GM18499 (cell line): ENCODE measurements at regions not wholly inside any gene's neighbourhood (a gene's known extent, or its start where the extent isn't known, plus 50 kb on each side); places are given as distances from the start of the nearest gene placed in this dataset.
"Not testable (repeated sequence)": the region's sequence is repeated elsewhere in the genome, so short reads cannot be mapped to it uniquely, and the experiment has no call there.

Experiments used
- ATAC-seq: cut with Tn5 transposase; IDR thresholded peaks from one replicate; pipeline ENCODE4 v1.9.1; 2021; ENCODE audit warnings: moderate number of reproducible peaks; ENCODE audit not compliant: insufficient read depth, unreplicated experiment

DNA sequence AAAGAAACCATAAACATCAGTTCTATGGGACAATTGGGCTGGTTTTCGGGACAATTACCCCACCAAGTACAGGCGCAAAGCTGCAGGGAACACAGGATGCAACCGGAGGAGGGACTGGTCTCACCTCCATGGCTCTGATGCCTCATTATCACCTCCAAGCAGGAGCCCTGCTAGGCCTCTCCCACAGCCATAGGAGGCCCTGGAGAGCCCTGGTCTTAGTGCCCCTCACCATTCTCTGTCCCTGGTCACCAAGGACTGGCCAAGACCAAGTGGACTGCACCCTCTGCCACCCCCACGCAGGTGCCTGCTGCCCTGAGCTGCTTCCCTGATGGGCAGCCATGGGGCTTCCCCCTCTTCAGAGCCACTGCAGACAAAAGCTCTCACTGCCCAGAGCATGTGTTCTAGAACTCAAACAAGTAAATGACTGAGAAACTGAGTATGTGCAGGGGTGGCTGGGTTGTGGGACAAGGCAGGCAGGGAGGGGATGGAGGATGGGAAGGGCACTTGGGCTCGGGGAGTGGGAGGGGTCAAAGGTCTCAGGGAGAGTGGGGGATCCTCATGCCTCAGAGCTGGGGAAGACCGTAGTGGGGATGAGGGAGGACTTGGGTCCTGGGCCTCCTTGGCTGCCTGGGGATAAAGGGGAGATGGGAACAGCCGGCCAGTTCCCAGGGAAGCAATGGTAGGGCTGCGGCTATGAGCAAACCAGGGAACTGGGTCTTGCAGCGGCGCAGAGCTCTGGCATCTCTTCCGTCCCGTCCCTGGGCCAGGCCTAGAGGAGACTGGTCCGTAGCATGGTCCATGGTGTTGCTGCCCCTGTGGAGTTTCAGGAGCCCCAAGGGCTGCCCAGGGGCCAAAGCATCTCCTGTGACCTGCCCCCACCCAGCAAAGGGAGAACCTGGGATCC is 435.1 kb downstream of the PREX1 start:
- ATAC-seq: no peak

DNA sequence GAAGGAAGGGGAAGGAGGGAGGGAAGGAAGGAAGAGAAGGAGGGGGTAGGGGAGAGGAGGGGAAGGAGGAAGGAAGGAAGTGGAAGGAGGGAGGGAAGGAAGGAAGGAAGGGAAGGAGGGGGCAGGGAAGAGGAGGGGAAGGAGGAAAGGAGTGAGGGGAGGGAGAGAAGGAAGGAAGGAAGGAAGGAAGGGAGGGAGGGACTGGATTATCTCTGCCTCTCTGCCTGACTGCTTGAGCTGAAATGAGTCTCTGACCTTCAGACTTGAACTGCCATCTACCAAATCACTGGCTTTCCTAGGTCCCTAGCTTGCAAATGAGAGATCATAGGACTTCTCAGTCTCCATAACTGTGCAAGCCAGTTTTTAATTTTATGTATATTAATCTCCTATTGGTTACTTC is 436.8 kb downstream of the PREX1 start:
- ATAC-seq: no peak

DNA sequence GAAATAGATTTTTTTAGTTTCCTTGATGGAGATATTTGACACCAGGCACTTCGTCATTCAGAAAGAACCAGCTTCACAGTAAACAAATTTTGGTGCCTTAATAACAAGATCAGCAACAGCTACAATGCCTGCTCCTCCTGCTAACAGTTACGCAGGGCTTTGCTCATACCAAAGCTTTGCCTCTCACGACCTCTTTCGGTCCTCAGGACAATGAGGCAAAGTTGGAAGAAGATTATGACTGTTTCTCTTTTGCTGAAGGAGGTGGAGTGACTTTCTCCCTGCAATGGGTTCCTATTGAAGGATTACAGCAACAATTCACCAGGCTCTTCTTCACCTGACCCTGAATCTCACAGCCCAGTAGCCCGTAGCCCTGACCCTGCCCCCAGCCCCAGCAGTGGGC is 440.1 kb downstream of the PREX1 start:
- no peak for ATAC-seq

DNA sequence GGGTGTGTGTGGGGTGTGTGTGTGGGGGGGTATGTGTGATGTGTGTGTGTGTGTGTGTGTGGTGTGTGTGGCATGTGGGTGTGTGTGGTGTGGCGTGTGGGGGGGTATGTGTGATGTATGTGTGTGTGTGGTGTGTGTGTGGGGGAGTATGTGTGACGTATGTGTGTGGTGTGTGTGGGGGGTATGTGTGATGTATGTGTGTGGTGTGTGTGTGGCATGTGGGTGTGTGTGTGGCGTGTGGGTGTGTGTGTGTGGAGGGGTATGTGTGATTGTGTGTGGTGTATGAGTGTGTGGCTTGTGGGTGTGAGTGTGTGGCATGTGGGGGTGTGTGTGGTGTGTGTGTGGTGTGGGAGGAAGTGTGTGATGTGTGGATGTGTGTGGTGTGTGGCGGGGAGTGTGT is 442.3 kb downstream of the PREX1 start:
- no peak for ATAC-seq

DNA sequence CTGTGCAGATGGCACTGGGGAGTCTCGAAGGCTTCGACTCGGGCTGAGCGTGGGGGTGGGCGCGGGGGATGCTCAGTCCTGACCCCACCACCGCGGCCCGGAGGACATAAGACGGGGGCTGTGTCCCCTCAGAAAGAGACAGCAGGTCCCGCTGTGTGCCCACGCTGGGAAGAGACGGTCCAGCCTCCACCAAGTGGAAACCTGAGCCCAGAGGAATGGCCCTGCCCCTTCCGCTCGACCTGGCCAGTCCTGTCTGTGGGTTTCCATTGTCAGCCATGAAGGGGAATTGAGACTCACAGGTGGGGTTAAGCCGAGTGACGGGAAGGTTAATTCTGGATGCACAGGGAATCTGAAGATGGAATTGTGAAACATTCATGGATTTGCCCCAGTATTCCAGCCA is 442.7 kb downstream of the PREX1 start:
- ATAC-seq: no peak

DNA sequence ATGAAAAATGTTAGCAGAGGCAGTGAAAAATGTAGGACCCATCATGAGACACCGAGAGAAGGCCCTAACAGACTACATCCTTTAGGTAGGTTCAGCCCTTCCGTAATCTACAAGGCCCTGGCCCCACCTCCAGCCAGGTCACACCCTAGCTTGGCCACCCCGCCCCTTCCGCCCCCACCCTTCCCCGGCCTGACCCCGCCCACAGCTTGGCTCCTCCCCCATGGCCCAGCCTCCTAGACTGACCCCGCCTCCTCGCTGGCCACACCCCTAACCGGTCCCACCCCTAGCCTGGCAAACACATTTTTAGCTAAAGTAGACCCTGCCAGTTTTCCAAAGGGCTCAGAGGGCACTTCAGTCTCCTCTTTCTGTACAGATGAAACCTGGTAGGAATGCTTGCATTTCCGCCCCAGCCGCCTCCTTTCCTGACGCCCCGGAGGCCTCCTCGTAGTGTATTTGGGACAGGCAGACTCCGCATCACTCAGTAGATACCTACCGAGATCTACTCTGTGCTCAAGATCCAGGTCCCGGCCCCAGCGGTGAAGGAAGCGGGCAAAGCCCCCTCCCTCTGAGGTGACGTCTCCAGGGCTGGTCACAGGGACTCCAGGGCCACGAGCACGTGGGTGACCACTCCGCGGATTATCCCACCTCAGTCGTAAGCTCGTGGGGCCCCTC is 443.5 kb downstream of the PREX1 start:
- no peak for ATAC-seq

DNA sequence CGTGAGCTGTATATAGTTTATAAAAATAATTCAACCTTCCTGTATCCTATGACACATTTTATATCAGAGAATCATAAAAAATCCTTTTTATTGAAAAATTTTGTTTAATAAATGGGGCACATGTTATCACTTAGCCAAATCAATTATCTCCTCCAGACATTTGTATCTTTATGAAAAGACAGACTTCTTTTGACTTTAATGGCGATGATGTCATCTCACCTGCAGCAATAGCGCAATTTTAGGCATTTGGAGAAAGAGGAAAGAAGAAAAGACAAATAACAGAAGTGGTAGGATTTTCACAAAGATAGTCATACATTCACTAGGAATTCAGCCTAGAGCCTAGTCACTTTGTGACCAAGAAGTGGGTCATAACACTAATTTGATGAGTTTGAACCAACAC is 444.5 kb downstream of the PREX1 start:
- no peak for ATAC-seq

DNA sequence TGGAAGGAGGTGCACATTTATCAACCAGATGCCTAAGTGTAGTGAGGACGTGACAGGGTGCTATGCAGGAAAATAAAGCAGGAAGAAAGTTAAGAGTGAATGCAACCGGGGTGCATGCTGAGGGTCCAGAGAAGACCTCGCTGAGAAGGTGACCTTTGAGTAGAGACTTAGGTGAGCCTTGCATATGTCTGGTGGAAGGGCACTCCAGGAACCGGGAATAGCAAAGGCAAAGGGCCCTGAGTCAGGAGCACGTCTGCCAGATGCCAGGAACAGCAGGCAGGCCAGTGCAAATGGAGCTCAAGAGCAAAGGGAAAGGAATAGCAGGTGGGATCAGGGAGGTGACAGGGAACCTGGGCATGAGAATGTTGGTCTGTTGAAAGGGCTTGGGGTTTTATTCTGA is 445.5 kb downstream of the PREX1 start:
- no peak for ATAC-seq

DNA sequence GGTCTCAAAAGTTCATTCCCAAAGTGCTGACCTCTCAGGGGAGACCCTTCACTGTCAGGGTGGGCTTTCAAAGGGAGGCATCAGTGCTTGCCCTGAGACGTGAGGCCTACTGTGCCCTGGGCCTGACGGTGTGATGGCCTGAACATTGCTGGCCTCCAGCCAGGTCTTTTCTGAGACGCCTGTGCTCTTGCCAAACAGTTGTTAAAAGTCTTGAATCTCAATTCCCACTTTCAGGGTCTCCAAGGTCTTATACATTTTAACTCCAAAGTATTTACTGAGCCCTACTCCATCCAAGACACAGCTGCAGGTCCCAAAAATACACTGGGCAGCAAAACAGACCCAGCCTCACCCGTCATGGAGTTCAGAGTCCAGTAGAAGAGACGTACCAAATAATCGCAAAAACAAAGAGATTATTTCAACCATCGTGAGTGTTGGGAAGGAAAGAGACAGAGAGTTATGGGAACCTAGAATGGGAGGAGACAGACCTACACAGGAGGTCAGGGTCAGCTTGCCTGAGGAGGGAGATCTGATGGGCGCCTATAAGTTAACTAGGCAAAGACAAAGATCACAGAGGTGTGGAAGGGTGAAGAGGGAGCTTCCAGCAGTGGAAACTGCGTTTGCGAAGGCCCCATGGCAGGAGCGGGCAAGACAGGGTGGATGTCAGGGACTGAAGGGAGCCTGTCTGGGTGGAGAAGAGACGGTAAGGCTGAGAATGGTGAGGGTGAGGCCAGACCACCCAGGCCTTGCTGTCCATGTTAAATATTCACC is 446.3 kb downstream of the PREX1 start:
- ATAC-seq: no peak

DNA sequence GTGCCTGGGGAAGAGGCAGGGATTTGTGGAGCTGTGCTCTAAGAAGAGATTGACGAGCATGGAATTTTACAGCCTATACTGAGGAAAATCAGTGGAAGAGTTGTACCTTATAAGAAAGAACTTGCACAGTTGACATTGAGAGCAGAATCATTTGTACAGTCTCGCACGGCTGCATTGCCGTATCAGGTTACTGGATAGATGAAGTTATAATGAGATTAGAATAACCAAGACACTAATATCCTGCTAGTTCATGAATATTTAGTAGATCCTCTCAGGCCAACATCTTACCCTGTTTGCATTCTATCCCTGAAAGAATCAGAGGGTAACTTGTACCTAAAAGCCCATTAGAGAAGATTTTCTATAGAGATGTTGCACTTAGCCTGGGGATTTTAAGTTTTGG is 447.1 kb downstream of the PREX1 start:
- no peak for ATAC-seq

DNA sequence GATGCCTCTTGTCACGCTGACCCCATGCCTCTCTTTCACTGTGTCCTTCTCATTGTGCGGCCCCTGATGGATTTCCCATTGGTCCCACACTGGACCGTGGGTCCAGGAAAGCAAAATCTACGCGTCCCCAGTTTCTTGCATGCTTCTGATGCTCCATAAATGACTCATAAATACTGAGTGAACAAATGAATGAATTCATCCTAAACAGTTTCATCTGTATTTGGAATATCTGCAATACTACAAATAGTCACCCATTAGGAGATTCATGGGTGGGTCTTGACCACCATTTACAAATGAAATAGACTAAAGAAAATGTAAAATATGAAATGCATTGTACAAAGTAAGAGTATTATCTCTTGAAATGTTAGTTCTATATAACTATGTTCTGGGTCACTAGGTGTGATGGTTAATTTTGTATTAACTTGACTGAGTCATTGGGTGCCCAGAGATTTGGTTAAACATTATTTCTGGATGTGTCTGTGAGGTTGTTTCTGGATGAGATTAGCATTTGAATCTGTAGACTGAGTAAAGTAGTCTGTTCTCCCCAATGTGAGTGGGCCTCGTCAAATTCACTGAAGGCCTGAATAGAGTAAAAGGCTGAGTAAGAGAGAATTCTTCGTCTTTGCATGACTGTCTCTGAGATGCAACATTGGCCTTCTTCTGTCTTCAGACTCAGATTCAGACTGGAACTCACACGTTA is 448.7 kb downstream of the PREX1 start:
- no peak for ATAC-seq

DNA sequence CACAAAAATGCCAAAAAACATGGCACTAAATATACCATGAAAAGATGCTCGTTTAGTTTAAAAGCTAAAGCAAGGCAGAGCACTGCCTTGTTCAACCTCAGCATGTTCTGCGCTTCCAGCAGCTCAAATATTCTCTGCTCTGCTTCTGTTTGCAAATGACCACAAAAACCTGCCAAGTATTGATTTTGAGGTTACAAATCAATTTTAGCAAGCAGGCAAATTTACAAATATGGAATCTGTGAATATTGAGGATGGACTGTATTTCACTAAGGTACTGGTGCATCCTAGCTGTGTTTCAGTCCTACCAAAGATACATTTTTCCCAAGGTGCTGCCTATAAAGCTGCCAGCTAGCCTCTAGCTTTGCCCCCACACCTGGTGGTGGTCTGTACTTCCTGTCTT is 449.9 kb downstream of the PREX1 start:
- no peak for ATAC-seq

DNA sequence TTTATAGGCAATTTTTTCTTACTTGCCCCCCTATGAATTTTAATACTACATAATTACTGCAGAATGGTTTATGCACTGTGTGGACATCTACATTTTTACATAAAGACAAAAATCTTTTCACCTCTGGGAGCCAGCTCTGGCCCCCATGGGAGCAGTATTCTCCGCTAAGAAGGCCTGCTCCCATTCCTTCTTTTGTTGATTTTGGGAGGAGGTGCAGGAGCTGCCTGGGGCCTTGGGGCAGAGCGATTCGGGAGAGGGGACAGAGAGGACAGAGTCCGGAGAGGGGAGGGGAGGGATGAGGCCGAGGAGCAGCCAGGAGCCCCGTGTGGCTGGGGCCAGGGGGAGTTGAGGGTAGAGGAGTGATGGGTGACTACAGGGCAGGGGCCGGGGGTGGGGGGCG is 452.0 kb downstream of the PREX1 start:
- ATAC-seq: no peak

DNA sequence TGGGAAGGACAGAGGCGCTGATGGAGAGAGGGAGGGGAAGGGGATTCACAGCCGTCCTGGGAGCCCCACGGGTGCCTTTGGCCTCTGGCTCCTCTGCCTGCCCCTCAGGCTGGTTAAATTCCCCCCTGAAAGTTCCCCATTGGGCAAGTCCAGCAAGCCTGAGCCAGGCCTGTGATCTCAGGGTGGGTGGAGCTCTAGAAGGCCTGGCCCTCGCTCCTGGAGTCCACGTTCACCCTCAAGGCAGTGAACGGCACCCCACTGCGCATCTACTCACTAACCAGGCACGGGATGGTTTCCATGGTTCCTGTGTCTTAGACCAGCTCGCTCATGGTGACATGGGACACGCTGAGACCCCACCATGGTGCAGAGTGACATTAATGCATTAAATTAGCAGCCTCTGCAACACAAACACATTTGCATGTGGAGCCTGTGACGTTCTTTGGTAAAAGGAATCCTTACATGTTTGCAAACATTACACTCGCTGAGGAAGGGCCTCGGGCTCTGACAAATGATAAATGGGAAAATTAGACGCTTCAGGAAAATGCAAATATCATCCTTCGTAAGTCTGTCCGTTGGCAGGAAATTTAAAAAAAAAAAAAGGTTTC is 452.7 kb downstream of the PREX1 start:
- no peak for ATAC-seq

DNA sequence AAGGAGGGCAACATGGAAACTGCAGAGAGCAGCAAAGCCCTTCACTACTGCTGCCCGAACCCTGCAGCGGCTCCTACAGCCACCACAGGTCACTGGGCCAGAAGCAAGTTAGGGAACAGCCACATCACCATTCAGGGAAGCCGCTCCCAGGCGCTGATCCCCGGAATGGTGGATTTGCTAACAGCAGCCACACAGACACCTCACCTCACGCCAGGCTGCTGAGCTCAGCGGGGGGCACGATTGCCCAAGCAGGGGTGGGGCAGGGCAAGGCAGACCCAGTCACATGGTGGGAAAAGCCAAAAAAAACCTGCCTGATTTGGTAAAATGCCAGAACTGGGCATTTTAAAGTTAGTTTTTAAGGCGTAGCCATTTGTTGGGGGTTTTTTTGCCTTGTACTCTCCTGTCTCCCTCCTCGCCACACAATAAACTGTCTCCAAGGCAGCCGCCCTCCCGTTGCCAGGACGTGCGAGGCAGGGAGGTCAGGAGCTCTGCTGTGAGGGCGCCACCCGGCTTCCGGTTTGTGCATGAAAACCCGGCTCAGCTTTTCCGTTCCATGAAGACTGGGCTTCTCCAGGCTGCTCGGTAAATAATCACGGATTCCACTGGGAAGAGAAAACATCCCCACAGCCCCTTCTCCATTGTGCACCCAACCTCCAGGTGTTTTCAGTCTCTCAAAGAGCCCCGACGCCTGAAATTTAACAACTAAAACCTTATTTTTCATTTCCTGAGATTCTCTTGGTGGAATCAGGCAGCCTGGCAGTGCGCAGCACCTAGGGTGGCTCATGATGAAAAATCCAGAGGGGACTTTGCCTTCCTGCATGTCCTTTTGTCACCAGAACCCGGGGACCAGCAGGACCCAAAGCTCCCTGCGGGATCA is 453.5 kb downstream of the PREX1 start:
- not testable (repeated sequence) for ATAC-seq

DNA sequence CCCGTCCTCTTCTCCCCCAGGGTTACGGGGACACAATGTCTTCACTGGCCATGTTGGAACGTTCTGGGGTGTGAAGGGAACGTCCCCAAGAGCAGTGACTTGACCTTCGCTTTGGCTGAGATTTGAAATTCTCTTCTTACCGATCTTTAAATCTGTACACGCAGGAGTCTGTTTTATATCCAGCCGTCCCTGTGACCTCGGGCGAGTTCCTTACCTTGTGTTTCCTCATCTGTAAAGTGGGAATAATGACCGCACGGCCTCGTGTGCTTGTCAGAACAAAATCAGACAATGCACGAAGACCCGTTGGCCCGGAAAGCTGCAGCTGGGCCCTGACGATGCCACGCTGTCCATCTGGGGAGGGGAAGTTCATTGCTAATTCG is 454.3 kb downstream of the PREX1 start:
- no peak for ATAC-seq

DNA sequence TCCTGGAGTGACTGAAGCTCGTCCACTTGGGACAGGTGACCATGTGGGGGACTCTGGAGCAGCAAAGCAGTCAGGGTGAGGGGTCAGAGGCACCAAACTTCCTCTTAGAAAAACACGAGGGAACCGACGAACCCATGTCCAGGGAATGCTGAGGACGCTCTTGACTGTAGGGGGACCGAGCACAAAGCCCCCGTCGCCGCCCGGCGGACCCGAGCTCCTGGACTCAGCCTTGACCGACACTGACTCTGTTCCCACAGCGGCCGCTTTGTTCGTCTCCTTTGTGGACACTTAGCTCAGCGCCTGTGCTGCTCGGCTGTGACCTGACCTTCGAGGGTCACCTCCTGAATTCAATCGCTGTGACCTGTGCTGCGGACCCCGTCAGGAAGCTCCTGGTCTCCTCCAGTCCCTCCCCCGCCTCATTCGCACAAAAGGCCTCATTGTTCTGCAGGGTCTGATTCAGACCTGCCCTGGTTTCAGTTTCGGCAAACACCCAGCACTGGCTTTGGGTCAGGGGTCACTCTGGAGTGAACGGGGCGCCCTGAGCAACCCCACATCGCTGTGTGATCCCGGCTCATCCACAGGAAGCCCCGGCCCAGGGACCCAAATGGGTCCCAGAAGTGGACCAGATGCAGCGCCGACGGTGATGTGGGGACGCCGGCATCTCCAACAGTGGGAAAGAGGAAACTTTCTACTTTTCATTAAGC is 454.8 kb downstream of the PREX1 start:
- ATAC-seq: not testable (repeated sequence)

DNA sequence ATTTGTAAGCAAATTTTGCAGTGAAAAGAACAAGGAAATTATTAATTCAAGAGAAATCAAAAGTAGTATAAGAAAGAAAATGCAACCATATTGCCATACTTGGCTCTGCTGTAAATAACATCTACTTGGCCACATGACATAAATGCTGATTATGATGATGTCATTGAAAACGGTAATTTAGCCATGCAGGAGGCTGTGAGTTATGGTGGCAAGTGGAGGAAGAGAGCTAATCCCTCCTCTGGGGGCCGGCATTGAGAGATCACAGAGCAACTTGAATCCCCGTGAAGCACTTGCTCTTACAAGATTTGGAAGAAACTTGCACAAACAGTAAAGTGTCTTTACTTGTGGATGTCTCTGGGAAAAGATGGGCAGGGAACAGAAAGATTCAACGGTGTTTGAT is 456.6 kb downstream of the PREX1 start:
- ATAC-seq: no peak

DNA sequence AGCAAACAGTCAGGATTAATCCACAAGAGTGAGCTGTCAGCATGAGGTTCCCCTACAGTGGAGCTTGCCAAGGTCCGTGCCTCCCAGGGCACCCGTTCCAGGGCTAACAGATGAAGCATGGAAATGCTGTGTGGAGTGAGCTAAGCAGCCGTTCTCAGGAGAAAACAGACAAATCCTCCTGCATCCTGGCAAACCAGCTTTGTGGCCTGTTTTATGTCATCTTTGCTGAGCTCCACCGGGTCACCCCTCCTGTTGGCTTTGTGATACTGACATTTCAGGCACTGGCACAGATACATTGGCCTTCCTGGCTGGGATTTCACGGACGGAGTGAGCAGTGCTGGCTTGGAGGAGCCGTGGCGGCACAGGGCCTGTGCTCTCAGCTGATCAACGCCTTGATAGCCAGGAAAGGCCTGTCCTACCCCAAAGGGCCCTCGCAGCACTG is 459.2 kb downstream of the PREX1 start:
- ATAC-seq: not testable (repeated sequence)
